SU-DHL-6 (cell line): ENCODE measurements at regions not wholly inside any gene's neighbourhood (a gene's known extent, or its start where the extent isn't known, plus 50 kb on each side); places are given as distances from the start of the nearest gene placed in this dataset.

Experiments used
- H2AFZ ChIP-seq: fragments of 200-600 bp; sonication (generic); 2 replicates; pipeline ENCODE4 v1.6.1; 2014; ENCODE audit warnings: low read depth, mild to moderate bottlenecking, moderate library complexity, mixed read lengths, antibody characterized with exemption, low read length; ENCODE audit not compliant: severe bottlenecking
- H3F3A ChIP-seq: fragments of 200-600 bp; shearing (Covaris generic); 2 replicates; pipeline ENCODE4 v1.6.0; 2016; ENCODE audit warnings: antibody characterized with exemption, mild to moderate bottlenecking; ENCODE audit not compliant: insufficient read depth
- H3K27ac ChIP-seq: fragments of 200-600 bp; sonication (generic); 2 replicates; pipeline ENCODE4 v1.5.1; 2016; ENCODE audit warnings: low read depth, mild to moderate bottlenecking, low read length, moderate library complexity, mixed read lengths
- H3K27me3 ChIP-seq: fragments of 200-600 bp; sonication (generic), shearing (Covaris generic); 2 replicates; pipeline ENCODE4 v1.6.0; 2014; ENCODE audit warnings: mild to moderate bottlenecking, low read length
- H3K36me3 ChIP-seq: fragments of 200-600 bp; sonication (generic); 2 replicates; pipeline ENCODE4 v1.6.1; 2014; ENCODE audit warnings: mild to moderate bottlenecking, low read length, mixed read lengths
- H3K4me2 ChIP-seq: fragments of 300-600, 200-600 bp; shearing (Covaris generic), sonication (generic); 2 replicates; pipeline ENCODE4 v1.6.0; 2014; ENCODE audit warnings: low read length, low read depth, mild to moderate bottlenecking; ENCODE audit not compliant: poor library complexity, severe bottlenecking
- H3K4me3 ChIP-seq: fragments of 200-600 bp; sonication (generic); 2 replicates; pipeline ENCODE4 v1.5.1; 2014; ENCODE audit warnings: antibody characterized with exemption, low read length, mild to moderate bottlenecking, mixed read lengths; ENCODE audit not compliant: insufficient read depth, poor library complexity, severe bottlenecking
- H3K79me2 ChIP-seq: fragments of 200-600 bp; sonication (generic); 2 replicates; pipeline ENCODE4 v1.6.1; 2014; ENCODE audit warnings: mild to moderate bottlenecking, low read length, moderate library complexity; ENCODE audit not compliant: insufficient read depth
- H3K9ac ChIP-seq: fragments of 200-600 bp; sonication (generic); 2 replicates; pipeline ENCODE4 v1.7.0; 2014; ENCODE audit warnings: mild to moderate bottlenecking, low read length
- H3K9me2 ChIP-seq: fragments of 200-600 bp; sonication (generic); replicated peaks from 2 replicates; pipeline ENCODE4 v1.6.1; 2014; ENCODE audit warnings: low read length; ENCODE audit not compliant: insufficient read depth
- H3K9me3 ChIP-seq: fragments of 200-600 bp; sonication (generic); 2 replicates; pipeline ENCODE4 v1.6.1; 2014; ENCODE audit warnings: low read length, mixed read lengths; ENCODE audit not compliant: insufficient read depth
- H4K20me1 ChIP-seq: fragments of 200-600 bp; sonication (generic); 2 replicates; pipeline ENCODE4 v1.6.1; 2014; ENCODE audit warnings: low read depth, mild to moderate bottlenecking, antibody characterized with exemption, low read length, moderate library complexity, mixed read lengths
- CTCF ChIP-seq: fragments of 200-600 bp; sonication (generic); IDR thresholded peaks from one replicate; pipeline ENCODE4 v1.5.1; 2017; ENCODE audit warnings: antibody characterized with exemption, mild to moderate bottlenecking, low read length, moderate library complexity; ENCODE audit not compliant: insufficient read depth, poor library complexity, severe bottlenecking
- EZH2phosphoT487 ChIP-seq: fragments of 200-600 bp; sonication (generic), shearing (Covaris generic); conservative IDR thresholded peaks from 2 replicates; pipeline ENCODE4 v1.6.1; 2018; ENCODE audit warnings: mild to moderate bottlenecking, antibody characterized with exemption, low read length, moderate library complexity, mixed read lengths

DNA sequence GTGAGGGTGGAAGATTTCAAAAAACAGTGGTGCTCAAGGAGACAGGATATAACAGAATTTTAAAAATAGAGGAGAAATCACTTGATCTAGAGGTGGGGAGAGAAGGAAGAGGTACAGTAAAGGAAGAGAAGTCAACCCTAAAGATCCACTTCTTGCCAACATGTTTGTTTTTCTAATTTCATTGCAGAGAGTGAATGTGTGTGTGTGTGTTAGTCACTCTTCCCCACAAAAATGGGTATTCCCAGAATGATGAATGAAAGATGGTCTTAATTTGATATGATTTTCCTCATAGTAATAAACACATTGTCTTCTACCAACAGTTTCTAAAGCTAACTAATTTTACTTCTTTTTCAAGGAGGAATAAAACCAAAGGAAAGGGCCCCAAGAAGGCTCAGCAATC is 74.2 kb upstream of the NGF start:
- Histone ChIP-seq H3F3A (no peaks in the 10 kb centered on the region), H3K79me2 (no peaks in the 10 kb centered on the region), H3K36me3 (no peaks in the 10 kb centered on the region), H2AFZ (no peak overlapping the region), H3K9me2 (no peaks in the 10 kb centered on the region), H3K4me2 (no peak overlapping the region), H3K9ac (no peak overlapping the region), H3K27ac (no peak overlapping the region), H3K27me3 (no peaks in the 10 kb centered on the region), H4K20me1 (no peaks in the 10 kb centered on the region), H3K9me3 (no peaks in the 10 kb centered on the region), H3K4me3 (no peak overlapping the region)
- no peak for TF ChIP-seq CTCF
- no peak for TF ChIP-seq EZH2phosphoT487

- H3K9me3 ChIP-seq: no peaks in the 10 kb centered on the region
- no peak overlapping the region for H3K27ac ChIP-seq
- no peaks in the 10 kb centered on the region for H4K20me1 ChIP-seq
- H3K9me2 ChIP-seq: no peaks in the 10 kb centered on the region
- no peaks in the 10 kb centered on the region for H3F3A ChIP-seq
- H3K4me3 ChIP-seq: no peak overlapping the region
- no peak overlapping the region for H2AFZ ChIP-seq
- TF ChIP-seq EZH2phosphoT487 (no peak), CTCF (no peak)
- no peaks in the 10 kb centered on the region for H3K36me3 ChIP-seq
- H3K9ac ChIP-seq: no peak overlapping the region
- H3K27me3 ChIP-seq: no peaks in the 10 kb centered on the region
- no peaks in the 10 kb centered on the region for H3K79me2 ChIP-seq
- no peak overlapping the region for H3K4me2 ChIP-seq
Observed at GRCh38 chr1:115411371-115412063, 73.5 kb upstream of the NGF start.

- Histone ChIP-seq H3K9me2 (no peaks in the 10 kb centered on the region), H3K4me3 (no peak overlapping the region), H3K9ac (no peak overlapping the region), H3K9me3 (no peaks in the 10 kb centered on the region), H3K79me2 (no peaks in the 10 kb centered on the region), H3K4me2 (no peak overlapping the region), H3K27me3 (no peaks in the 10 kb centered on the region), H3F3A (no peaks in the 10 kb centered on the region), H2AFZ (no peak overlapping the region), H3K36me3 (no peaks in the 10 kb centered on the region), H4K20me1 (no peaks in the 10 kb centered on the region), H3K27ac (no peak overlapping the region)
- TF ChIP-seq EZH2phosphoT487 (no peak), CTCF (no peak)
Observed at GRCh38 chr1:115409094-115410015, 71.3 kb upstream of the NGF start.
